A172 (cell line): ENCODE measurements at regions not wholly inside any gene's neighbourhood (a gene's known extent, or its start where the extent isn't known, plus 50 kb on each side); places are given as distances from the start of the nearest gene placed in this dataset.
"Not testable (repeated sequence)": the region's sequence is repeated elsewhere in the genome, so short reads cannot be mapped to it uniquely, and the experiment has no call there.

Source experiments
- DNase-seq: peaks from one replicate; pipeline ENCODE4 v3.0.0-alpha.2; 2015; ENCODE audit warnings: low spot score

DNA sequence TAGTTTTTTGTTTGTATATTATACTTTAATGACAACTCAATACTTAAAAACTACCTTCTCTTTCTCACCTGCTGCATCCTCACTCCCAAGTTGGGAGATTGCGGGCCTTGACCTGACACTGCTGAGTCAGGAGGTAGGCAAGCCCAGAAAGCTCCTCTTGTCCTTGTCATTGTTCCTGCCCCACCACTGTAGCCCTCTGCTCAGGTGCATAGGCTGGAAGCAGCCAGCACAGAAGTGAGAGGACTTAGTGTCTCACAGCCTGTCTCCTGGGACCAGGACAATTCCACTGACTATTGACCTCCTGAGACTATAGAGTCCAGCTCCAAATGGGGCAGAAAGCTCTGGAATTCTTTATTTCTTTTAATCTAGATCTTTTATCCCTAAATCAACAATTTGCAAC, 123.5 kb upstream of the NDP start:
- DNase-seq: no peak

DNA sequence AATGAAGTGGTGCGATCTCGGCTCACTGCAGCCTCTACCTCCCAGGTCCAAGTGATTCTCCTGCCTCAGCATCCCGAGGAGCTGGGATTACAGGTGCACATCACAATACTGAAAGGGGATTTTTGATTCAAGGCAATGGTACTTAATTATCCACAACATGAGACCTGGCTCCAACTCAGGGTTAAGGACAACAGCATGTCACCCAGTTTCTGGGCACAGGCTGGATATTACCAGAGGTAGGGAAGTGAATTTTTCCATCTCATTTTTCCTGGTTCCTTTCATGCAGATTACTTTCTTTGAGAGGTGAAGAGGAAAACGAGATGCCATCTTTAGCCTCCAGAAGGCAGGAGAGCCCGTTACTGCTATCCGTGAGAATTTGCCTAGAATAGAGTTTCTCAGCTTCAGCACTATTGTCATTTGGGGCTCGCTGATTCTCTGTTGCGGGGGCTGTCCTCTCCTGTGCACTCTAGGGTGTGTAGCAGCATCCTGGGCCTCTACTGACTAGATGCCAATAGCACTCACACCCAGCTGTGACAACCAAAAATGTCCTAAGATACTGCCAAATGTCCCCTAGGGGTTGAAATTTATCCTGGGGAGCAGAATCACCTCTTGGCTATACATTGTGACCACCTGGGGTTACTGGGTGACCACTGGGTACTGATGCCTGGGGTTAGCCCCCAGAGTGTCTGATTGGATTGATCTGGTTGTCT, 121.8 kb upstream of the NDP start:
- DNase-seq: no peak

DNA sequence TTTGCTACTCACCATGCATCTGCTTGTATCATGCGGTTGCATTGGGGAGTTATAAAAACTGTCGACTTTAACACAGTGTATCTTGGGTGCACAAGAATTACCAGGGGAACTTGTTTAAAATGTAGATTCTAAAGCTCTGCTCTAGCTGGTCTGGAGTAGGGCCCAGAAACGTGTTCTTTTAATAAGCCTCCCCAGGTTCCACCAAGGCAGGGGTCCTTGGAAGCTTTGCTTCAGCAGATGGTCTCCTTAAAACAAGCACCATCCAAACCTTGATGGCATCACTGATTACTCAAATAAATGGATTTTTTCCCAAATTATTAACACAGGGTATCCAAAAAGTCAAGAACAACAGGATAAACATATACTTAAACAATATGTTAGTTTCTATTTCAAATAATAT, 120.2 kb upstream of the NDP start:
- no peak for DNase-seq

DNA sequence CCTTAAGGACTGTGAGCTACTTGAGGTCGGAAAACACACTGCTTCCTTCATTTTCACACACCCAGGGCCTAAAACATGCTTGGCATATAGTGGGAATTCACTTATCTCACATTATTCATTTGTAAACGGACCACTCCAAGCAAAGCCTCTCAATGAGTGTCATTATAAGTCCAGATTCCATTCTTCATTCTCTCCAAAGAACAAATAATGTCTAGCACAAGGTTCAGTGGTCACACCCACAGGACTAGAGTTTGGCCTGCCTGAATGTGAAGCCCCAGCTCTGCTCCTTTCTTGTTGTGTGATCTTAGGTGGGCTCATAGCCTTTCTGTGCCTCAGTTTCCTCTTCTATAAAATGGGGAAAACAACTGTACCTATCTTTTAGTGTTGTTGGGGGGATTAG, 119.6 kb upstream of the NDP start:
- DNase-seq: no peak

DNA sequence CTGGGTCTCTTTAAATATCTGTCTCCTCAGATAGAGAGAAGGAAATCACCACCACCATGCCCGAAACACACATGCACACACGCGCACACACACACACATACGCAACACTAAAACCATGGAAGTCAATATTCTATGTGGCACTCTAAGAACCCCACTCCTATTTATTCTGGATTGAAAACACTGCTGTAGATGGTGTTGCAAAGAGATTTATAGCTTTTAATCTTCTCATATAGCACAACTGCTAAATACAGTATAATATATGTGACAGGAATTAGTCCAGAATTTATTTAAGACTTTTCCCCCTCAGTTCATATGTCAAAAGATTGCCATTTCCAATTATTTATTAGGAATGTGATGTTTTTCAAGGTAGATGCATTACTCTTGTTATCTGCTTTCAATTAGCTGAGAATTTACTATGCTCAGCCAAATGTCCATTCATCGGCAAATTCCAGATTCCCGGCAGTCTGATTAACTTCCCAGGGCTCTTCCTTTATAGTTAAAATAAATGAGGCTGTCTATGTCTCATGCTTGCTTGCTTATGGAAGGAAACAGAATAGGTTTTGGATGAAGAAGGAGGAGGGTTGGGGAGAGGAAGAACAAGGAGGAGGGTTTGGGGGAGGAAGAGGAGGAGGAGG, 115.4 kb upstream of the NDP start:
- no peak for DNase-seq

DNA sequence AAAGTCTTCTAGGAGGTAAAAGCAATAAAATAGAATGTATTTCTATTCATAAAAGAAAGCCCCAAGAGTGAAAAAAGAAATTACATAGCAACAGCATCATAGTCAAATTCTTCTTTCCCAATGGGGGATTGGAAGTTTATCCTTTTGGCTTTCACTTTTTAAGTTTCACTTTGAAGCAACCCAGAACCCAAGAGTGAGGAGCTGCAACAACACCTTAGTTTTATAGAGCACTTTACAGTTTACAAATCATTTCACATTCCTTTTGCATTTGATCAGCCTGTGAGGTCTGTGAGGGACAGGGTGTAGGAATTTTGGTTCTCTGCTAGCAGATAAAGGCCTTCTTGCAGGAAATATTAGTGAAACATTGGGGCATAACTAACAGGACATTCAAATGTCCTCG, 112.0 kb upstream of the NDP start:
- peak; percentile 8 for DNase-seq

DNA sequence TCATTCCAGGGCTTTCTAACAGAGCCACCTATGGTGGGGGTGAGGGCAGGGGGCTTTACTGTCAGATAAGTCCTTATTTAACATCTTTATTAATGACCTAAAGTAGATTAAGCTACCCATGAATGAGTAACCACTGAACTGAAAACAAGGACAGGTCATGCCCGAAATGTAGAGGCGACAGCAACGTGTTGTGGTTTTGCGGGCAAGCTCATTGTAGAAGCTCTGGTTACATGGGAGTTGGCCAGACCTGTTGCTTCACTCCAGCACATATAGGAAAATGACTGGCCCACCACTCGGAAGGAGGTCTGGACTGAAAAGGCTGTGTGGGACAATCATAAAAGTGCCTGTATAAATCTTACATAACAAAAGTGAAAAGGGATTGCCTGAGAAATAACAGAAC, 109.6 kb upstream of the NDP start:
- no peak for DNase-seq

DNA sequence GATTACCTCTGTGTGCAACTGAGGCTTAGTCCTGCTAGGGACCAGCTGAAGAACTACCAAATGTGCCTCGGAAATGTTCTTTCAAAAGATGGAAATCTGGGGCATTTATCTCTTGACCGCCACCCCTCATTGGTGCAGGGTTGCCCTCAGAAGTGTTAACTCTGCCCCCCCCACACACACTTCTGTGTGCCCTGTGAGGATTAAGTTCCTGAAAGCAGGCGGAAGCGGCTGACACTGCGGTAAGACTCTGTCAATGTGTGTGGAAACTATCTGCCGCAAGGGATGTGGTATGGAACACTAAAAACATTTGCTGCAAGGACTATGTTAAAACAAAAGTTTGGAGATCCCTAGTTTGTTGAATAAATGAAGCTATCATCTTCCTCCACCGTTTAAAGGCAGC, 106.9 kb upstream of the NDP start:
- DNase-seq: no peak

DNA sequence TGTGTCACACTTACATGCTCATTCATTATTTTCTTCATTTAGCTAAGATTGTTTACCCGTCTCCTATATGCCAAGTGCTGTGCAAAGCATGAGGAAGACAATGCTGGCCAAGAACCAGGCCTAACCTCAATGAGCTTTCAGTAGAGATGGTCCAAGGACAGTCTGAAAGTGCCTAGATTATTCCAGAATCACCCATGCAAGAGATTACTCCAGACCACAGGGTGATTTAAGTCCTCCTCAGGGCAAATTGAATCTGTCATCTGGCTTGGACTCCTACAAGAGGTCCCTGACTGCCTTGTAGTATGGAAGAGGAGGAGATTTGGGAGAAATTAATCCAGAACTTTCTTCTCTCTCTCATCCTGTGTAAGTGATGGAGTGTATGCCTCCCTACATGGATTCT, 99.4 kb upstream of the NDP start:
- DNase-seq: peak; percentile 5

DNA sequence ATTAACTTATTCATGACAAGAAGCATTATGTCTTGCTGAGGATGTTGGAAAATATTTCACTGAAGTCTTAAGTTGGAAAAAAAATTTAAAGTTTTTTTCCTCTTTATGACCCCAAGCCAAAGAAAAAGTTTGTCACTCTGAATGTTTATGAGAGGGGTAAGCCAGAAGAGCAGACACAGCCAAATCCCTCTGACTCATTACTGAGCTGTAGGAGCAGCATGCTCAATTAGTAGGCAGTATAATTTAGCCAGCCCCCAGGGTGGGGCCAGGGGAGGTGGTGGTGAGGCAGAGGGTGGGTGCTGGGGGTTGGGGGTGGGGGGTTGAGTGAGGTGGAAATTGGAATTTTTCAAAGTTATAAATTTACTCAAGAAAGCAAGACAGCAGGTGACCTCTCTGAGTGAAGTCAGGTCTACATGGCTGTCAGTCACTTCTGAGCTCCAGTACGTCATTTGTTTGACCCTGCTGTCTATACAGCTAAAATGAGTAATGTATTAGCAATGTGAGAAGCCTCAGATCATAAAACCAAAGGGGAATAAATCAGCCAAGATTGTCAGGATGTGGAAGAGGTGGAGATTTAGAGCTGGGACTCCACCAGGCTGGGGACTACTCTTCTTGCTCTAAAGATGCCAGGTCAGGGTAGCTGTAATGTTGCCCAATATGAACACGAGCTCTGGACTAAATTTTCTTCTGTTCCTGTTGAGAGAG, 98.8 kb upstream of the NDP start:
- peak; percentile 83 for DNase-seq

DNA sequence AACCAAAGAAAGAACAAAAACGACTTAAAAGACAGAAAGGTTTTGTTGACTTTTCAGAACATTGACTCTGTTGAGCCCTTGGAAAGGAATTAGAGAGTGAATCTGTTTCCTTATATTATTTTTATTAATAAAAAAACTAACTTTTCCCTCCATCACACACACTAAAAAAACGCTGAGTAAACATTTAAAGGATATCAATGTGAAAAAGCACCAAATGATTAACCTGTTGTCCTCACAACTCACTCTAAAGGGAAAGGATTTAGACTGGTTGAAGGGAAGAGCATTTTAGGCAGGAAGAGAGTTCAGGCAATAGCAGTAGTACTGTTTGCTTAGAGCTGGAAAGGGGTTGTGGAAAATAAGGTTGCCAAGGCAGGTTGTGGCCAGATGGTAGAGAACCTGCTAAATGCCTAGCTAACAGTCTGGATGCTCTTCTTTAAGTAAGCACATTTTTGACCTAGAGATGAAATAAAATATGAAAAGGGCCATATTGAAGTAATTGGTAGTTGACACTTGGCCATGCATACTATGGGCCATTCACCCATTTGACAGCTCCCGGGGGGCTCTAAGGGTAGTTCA, 98.0 kb upstream of the NDP start:
- DNase-seq: no peak

DNA sequence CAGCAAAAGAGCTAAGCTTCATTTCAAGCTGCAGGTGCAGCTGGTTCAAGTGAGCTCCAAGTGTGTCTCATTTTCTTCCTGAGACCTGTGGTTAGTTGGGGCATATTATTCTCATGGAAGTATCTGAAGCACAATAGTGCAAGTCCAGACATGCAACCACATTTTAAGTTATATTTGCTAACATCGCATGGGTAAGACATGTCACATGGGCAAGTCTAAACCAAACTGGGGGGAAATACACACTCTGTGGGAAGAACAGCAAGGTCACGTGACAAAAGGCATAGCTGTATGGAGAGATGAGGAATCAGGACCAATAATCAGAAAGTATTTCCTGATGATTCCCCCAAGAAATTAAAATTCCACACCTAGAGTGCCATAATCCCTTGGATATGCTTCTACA, 94.9 kb upstream of the NDP start:
- DNase-seq: no peak

DNA sequence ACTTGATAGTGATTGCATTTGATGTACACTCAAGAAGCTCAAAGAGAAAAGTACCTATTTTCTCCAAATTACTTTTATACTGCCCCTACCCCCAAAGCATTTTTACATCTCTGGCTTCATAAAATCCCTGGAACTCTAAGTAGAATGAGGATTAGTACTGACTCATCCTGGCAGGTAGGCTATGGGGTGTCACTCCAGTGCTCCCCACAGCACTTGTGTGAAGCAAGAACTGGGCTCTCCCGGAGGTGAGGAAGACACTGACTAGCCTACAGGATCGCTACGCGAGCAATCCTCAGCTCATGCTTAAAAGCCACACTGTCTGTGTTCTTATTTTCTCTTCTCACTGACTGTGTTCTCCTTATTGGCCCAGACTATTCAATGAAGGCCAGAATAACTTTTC, 90.4 kb upstream of the NDP start:
- no peak for DNase-seq

DNA sequence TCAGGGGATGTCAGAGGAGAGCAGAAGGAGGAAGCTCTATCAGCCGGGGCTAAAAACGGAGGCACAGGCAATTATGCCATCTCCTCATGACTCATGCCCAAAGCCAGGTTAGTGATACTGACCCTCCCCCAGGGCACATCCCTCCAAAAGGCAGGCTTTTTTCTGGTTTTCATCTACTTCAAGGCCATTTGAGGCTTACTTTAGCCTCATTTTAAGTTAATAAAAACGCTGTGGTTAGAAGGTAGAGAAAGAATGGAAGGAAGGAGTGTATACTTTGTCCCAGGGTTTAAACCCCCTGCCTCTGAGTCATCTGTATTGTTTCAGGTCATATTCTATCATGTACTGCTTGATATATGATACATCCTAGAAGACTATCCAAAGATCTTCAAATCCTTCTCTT, 89.7 kb upstream of the NDP start:
- peak; percentile 34 for DNase-seq

DNA sequence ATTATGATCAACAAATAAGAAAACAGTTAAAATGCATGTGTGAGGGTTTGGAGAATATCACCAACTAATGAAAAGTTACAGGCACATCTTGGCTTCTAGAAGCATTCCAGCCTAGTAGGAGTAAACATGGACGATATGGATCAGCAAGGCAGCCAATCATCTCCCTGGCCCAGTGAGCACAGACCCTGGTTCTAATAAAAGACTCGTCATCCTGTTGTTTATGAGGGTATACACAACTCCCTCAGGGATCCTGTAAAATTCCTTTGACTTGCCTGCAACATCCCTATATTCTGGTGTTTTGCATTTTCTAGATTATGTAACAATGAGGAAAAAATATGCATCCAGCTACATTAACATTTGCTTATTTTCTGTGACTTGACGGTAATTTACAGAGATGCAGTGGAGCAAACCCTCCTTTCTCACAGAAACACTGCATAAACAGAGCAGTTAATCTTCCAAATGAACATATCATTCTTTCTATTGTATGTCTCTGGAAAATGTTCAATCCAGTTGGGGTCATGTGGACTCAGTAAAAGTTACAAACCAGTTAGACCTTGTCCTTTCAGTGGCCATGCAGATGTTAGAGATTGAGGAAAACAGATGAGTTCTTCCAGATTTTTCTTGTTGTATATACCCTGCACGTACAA, 88.9 kb upstream of the NDP start:
- no peak for DNase-seq

DNA sequence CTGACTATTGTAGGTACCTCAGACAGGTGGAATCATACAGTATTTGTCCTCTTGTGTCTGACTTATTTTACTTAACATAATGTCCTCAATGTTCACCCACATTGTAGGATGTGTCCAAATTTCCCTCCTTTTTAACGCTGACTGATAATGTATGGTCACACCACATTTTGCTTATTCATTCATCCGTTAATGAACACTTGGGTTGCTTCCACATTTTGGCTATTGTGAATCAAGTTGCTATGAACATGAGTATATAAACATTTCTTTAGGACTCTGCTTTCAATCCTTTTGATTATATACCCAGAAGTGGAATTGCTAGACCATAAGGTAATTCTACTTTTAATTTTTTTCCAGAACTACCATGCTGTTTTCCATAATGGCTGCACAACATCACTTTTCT, 87.0 kb upstream of the NDP start:
- no peak for DNase-seq

DNA sequence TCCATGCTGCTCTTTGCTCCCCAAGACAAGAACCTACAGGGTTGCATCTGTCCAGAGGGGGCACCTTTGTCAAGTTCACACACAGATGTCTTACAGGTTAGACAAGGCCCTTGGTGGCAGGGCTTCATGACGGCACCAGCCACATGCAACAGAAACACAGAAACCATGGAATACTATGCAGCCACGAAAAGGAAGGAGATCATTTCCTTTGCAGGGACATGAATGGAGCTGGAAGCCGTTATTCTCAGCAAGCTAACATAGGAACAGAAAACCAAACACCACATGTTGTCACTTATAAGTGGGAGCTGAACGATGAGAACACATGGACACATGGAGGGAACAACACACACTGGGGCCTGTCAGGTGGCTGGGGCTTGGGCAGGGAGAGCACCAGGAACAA, 85.1 kb upstream of the NDP start:
- DNase-seq: no peak

DNA sequence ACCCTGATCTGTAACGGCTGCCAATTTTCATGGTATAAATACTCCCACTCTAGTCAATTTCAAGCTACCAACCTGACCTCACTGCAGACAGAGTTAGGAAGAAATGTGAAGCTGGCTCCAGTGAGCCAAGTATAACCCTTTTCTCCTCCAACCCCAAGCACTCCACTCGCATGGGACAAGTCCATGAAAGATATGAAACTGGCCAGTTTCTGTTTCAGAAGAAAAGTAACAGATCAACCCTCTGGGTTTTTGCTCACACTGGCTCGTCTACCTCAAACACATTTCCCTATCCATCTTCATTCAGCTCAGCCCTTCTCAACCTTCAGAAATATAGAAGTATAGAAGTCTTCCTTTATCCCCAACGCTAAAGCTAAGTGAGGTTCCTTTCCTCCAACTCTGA, 82.4 kb upstream of the NDP start:
- DNase-seq: no peak

DNA sequence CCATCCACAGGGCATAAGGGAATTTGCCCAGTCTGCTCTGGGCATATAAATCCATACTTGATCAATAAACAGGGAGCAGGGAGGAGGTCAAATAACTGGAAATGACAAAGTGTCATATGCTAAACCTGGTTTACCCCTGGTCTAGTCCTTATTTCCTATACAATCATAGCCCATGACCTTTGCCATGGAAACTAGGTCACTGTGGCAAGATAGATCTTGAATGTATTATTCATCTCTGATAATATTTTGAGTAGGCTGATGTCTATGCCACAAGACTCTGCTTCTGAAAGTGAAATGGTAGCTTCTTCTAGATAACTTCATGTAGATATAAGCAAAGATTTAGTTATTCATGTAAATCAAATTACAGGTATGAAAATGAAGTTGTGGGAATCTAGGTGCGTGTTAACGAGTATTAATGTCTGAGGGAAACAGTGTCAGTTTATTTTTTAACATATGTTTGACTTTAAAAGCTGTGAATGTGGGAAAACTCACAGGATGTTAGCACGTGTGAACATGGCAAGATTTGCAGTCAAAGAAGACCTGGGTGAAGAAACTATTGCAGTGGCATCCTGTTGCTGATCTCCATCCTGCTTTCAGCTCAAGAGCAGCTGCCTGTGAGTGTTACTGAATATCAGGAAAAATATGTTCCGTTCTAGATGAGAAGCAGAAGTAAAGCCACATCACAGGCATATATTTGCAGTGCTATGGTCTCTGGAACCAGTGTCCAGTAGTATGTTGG, 81.8 kb upstream of the NDP start:
- no peak for DNase-seq

DNA sequence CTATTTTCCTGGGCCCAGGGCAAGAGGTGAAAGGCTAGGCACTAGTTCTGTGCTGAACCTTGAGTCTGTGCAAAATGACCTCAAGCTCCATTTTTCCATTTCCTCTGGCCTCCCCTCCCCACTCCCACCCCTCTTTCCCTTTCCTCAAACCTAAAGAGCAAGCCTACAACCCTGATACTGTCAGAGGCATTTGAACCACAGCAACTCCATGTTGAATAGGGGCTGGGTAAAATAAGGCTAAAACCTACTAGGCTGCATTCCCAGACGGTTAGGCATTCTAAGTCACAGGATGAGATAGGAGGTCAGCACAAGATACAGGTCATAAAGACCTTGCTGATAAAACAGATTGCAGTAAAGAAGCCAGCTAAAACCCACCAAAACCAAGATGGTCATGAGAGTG, 71.9 kb upstream of the NDP start:
- DNase-seq: not testable (repeated sequence)

DNA sequence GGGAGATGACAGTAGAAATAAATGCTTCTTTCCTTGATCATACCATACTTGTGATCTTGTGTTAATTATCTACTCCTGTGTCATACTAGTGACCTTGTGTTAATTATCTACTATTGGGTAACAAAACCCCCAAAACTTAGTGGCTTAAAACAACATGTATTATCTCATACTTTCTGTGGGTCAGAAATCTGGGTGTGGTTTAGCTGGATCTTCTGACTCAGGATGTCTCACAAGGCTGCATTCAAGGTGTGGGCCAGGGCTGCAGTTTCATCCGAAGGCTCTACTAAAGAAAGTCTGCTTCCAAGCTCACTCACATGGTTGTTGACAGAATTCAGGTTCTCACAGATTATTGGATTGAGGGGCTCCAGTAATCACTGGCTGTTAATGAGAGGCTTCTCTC, 70.3 kb upstream of the NDP start:
- DNase-seq: no peak

DNA sequence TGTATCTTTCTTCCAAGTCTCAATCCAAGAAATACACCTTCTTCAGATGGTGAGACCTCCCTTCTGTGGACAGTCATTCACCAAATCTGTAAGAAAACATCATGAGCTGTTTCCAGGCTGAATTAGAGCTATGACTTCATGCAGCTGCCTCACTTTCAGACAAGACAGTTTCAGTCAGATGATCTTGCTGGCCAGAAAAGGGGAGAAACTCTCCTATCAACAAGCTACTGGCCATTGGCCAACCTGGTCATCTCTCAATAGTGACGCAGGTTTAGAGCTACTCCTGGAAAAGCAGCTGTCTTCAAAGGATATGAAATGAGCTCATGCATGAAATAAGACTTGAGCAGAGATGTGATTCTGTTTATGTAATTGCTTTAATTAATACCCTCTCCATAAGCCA, 69.6 kb upstream of the NDP start:
- no peak for DNase-seq
